ENCODE measurements at regions not wholly inside any gene's neighbourhood (a gene's known extent, or its start where the extent isn't known, plus 50 kb on each side); places are given as distances from the start of the nearest gene placed in this dataset.

GRCh38 chr3:162719684-162720341, 1223.2 kb downstream of the OTOL1 start (continued):
- no peak for TF ChIP-seq ZNF518A (tag by site-specific recombination; conservative IDR thresholded peaks at IDR 0.05; ENCODE audit: low read depth)
- no peak for TF ChIP-seq ZNF155 (tag by site-specific recombination; IDR thresholded peaks at IDR 0.05)
- TF ChIP-seq ZNF433 (tag by site-specific recombination; IDR thresholded peaks at IDR 0.05; ENCODE audit: low read depth), result no peak
- no peak for TF ChIP-seq ZNF24 (tag by site-specific recombination; IDR thresholded peaks at IDR 0.05)
- no peak for TF ChIP-seq ZNF792 (tag by site-specific recombination; IDR thresholded peaks at IDR 0.05)
- no peak for TF ChIP-seq ZFP3 (tag by site-specific recombination; IDR thresholded peaks at IDR 0.05; ENCODE audit: low read depth)
- TF ChIP-seq ZSCAN4 (tag by site-specific recombination; IDR thresholded peaks at IDR 0.05), result no peak
- no peak for TF ChIP-seq ZNF664 (tag by site-specific recombination; IDR thresholded peaks at IDR 0.05)

- H3K27ac ChIP-seq (ENCODE audit: extremely low read depth, low read depth, low read length), result no peak overlapping the region
- no peaks in the 10 kb centered on the region for H3K36me3 ChIP-seq (ENCODE audit: control insufficient read depth in 2 of 2, insufficient read depth in 1 of 2, low read length in 2 of 2)
- no peaks in the 10 kb centered on the region for H3K9me3 ChIP-seq (ENCODE audit: control insufficient read depth, insufficient read depth, low read depth, low read length)
- ChIA-PET CTCF (no interaction called here), POLR2A (no interaction called here)
- TF ChIP-seq EGR2 (tag by site-specific recombination; IDR thresholded peaks at IDR 0.05; ENCODE audit: low read depth), result no peak
- no peak for TF ChIP-seq ZSCAN23 (tag by site-specific recombination; IDR thresholded peaks at IDR 0.05)
- TF ChIP-seq ZNF776 (tag by site-specific recombination; IDR thresholded peaks at IDR 0.05; ENCODE audit: borderline replicate concordance), result no peak
- no peak for TF ChIP-seq ZNF704 (tag by site-specific recombination; IDR thresholded peaks at IDR 0.05)
- no peak for TF ChIP-seq ZNF121 (tag by site-specific recombination; IDR thresholded peaks at IDR 0.05)
- TF ChIP-seq ZBTB44 (tag by site-specific recombination; IDR thresholded peaks at IDR 0.05), result no peak
- no peak for TF ChIP-seq IKZF3 (tag by site-specific recombination; IDR thresholded peaks at IDR 0.05)
- no peak for TF ChIP-seq ZNF488 (tag by site-specific recombination; IDR thresholded peaks at IDR 0.05)
- TF ChIP-seq ZNF707 (tag by site-specific recombination; IDR thresholded peaks at IDR 0.05), result no peak
- no peak for TF ChIP-seq ZNF510 (tag by site-specific recombination; IDR thresholded peaks at IDR 0.05; ENCODE audit: insufficient replicate concordance)
- no peak for TF ChIP-seq ZNF26 (tag by site-specific recombination; IDR thresholded peaks at IDR 0.05)
- TF ChIP-seq ZNF645 (tag by site-specific recombination; IDR thresholded peaks at IDR 0.05), result no peak
- no peak for TF ChIP-seq CTCF (tag by site-specific recombination; IDR thresholded peaks at IDR 0.05)
- no peak for TF ChIP-seq ZNF624 (tag by site-specific recombination; IDR thresholded peaks at IDR 0.05)
- H3K4me1 ChIP-seq (ENCODE audit: control insufficient read depth, insufficient read depth, low read length), result peaks cover 6% of the 10 kb centered on the region; the same call in 1 of the 2 replicates
- H3K4me3 ChIP-seq (ENCODE audit: low read depth, low read length), result no peak overlapping the region
Observed at GRCh38 chr3:162721736-162722135, 1225.1 kb downstream of the OTOL1 start.
